ENCODE measurements at regions not wholly inside any gene's neighbourhood (a gene's known extent, or its start where the extent isn't known, plus 50 kb on each side); places are given as distances from the start of the nearest gene placed in this dataset.

- Histone ChIP-seq H3K4me2 (ENCODE audit: low read length, poor library complexity, severe bottlenecking) (no peak overlapping the region), H3K9ac (ENCODE audit: low read length) (peak overlapping the region; percentile 61), H2BK12ac (ENCODE audit: low read length in 2 of 2) (peak overlapping the region; percentile 86 to 98), H2BK5ac (ENCODE audit: low read depth, low read length, poor library complexity, severe bottlenecking) (no peak overlapping the region), H2AK5ac (ENCODE audit: low read length, severe bottlenecking) (no peak overlapping the region), H2AFZ (ENCODE audit: low read depth, low read length) (no peak overlapping the region), H3K4me3 (ENCODE audit: insufficient read depth in 1 of 2, low read depth in 1 of 2, low read length in 2 of 2) (no peak overlapping the region), H4K91ac (ENCODE audit: low read length) (peak overlapping the region; percentile 86), H3K79me1 (replicated peaks; ENCODE audit: low read length, poor library complexity, severe bottlenecking) (no peaks in the 10 kb centered on the region), H3K18ac (ENCODE audit: low read depth in 1 of 2, low read length in 2 of 2) (peak overlapping the region; percentile 4 to 5), H2BK15ac (ENCODE audit: low read depth, poor library complexity, severe bottlenecking) (peak overlapping the region; percentile 89), H4K8ac (ENCODE audit: low read length) (peak overlapping the region; percentile 93), H3K9me3 (ENCODE audit: control insufficient read depth, low read length) (no peaks in the 10 kb centered on the region), H3K27me3 (ENCODE audit: control insufficient read depth in 1 of 2, insufficient read depth in 1 of 2, low read length in 2 of 2) (no peaks in the 10 kb centered on the region), H3K36me3 (ENCODE audit: control insufficient read depth in 1 of 2, insufficient read depth in 2 of 2, low read depth in 1 of 2, low read length in 2 of 2) (no peaks in the 10 kb centered on the region), H2BK120ac (ENCODE audit: low read depth, low read length) (peak overlapping the region; percentile 66), H3K27ac (ENCODE audit: low read length, poor library complexity, severe bottlenecking) (no peak overlapping the region), H3K4me1 (ENCODE audit: control insufficient read depth, insufficient read depth, low read depth, low read length) (peaks cover 28% of the 10 kb centered on the region), H3K14ac (ENCODE audit: low read length in 2 of 2) (no peak overlapping the region), H3K23ac (ENCODE audit: low read length in 2 of 2) (peak overlapping the region in 1 of 2 experiments; percentile 28), H3K4ac (ENCODE audit: low read depth in 1 of 2, low read length in 2 of 2) (peak overlapping the region; percentile 63 to 82)
- DNase-seq: no peak
- 96% methylated on average over 5 of the region's 8 CpGs for WGBS
Observed at GRCh38 chr20:23143986-23144690, 58.0 kb upstream of the CD93 start.

- Histone ChIP-seq H2BK12ac (ENCODE audit: low read length in 2 of 2) (no peak overlapping the region), H3K23ac (ENCODE audit: low read length in 2 of 2) (no peak overlapping the region), H2AK5ac (ENCODE audit: low read length, severe bottlenecking) (no peak overlapping the region), H3K4me3 (ENCODE audit: insufficient read depth in 1 of 2, low read depth in 1 of 2, low read length in 2 of 2) (peak overlapping the region in 1 of 2 experiments; percentile 30), H3K79me1 (replicated peaks; ENCODE audit: low read length, poor library complexity, severe bottlenecking) (no peaks in the 10 kb centered on the region), H3K27me3 (ENCODE audit: control insufficient read depth in 1 of 2, insufficient read depth in 1 of 2, low read length in 2 of 2) (no peaks in the 10 kb centered on the region), H3K36me3 (ENCODE audit: control insufficient read depth in 1 of 2, insufficient read depth in 2 of 2, low read depth in 1 of 2, low read length in 2 of 2) (no peaks in the 10 kb centered on the region), H3K4ac (ENCODE audit: low read depth in 1 of 2, low read length in 2 of 2) (no peak overlapping the region), H2AFZ (ENCODE audit: low read depth, low read length) (no peak overlapping the region), H3K27ac (ENCODE audit: low read length, poor library complexity, severe bottlenecking) (peak overlapping the region; percentile 62), H2BK15ac (ENCODE audit: low read depth, poor library complexity, severe bottlenecking) (no peak overlapping the region), H3K9me3 (ENCODE audit: control insufficient read depth, low read length) (no peaks in the 10 kb centered on the region), H2BK120ac (ENCODE audit: low read depth, low read length) (peak overlapping the region; percentile 87), H3K4me2 (ENCODE audit: low read length, poor library complexity, severe bottlenecking) (no peak overlapping the region), H3K14ac (ENCODE audit: low read length in 2 of 2) (no peak overlapping the region), H3K9ac (ENCODE audit: low read length) (peak overlapping the region; percentile 75), H2BK5ac (ENCODE audit: low read depth, low read length, poor library complexity, severe bottlenecking) (no peak overlapping the region), H3K4me1 (ENCODE audit: control insufficient read depth, insufficient read depth, low read depth, low read length) (peaks cover 26% of the 10 kb centered on the region), H3K18ac (ENCODE audit: low read depth in 1 of 2, low read length in 2 of 2) (no peak overlapping the region), H4K91ac (ENCODE audit: low read length) (no peak overlapping the region), H4K8ac (ENCODE audit: low read length) (no peak overlapping the region)
- peak; percentile 92 for DNase-seq
- 2% methylated on average over 5 of the region's 5 CpGs for WGBS
Observed at GRCh38 chr20:23143098-23143497, 57.0 kb upstream of the CD93 start.

- H3K4me3 ChIP-seq (ENCODE audit: insufficient read depth in 1 of 2, low read depth in 1 of 2, low read length in 2 of 2): peak overlapping the region in 1 of 2 experiments; percentile 30
- H3K27ac ChIP-seq (ENCODE audit: low read length, poor library complexity, severe bottlenecking): peak overlapping the region; percentile 62
- H2BK120ac ChIP-seq (ENCODE audit: low read depth, low read length): peak overlapping the region; percentile 87
- peak overlapping the region; percentile 79 for H4K8ac ChIP-seq (ENCODE audit: low read length)
- H3K4me2 ChIP-seq (ENCODE audit: low read length, poor library complexity, severe bottlenecking): no peak overlapping the region
- peak overlapping the region in 1 of 2 experiments; percentile 88 for H3K14ac ChIP-seq (ENCODE audit: low read length in 2 of 2)
- H3K9me3 ChIP-seq (ENCODE audit: control insufficient read depth, low read length): no peaks in the 10 kb centered on the region
- DNase-seq: no peak
- no peaks in the 10 kb centered on the region for H3K27me3 ChIP-seq (ENCODE audit: control insufficient read depth in 1 of 2, insufficient read depth in 1 of 2, low read length in 2 of 2)
- H4K91ac ChIP-seq (ENCODE audit: low read length): peak overlapping the region; percentile 99
- peak overlapping the region; percentile 14 for H2AFZ ChIP-seq (ENCODE audit: low read depth, low read length)
- peaks cover 23% of the 10 kb centered on the region for H3K4me1 ChIP-seq (ENCODE audit: control insufficient read depth, insufficient read depth, low read depth, low read length)
- peak overlapping the region; percentile 83 to 98 for H2BK12ac ChIP-seq (ENCODE audit: low read length in 2 of 2)
- H3K79me1 ChIP-seq (replicated peaks; ENCODE audit: low read length, poor library complexity, severe bottlenecking): no peaks in the 10 kb centered on the region
- H3K23ac ChIP-seq (ENCODE audit: low read length in 2 of 2): no peak overlapping the region
- peak overlapping the region; percentile 41 to 80 for H3K18ac ChIP-seq (ENCODE audit: low read depth in 1 of 2, low read length in 2 of 2)
- 88% methylated on average over 14 of the region's 16 CpGs for WGBS
- H3K9ac ChIP-seq (ENCODE audit: low read length): peak overlapping the region; percentile 75
- H3K4ac ChIP-seq (ENCODE audit: low read depth in 1 of 2, low read length in 2 of 2): peak overlapping the region; percentile 35 to 99
- peak overlapping the region; percentile 82 for H2BK15ac ChIP-seq (ENCODE audit: low read depth, poor library complexity, severe bottlenecking)
- H3K36me3 ChIP-seq (ENCODE audit: control insufficient read depth in 1 of 2, insufficient read depth in 2 of 2, low read depth in 1 of 2, low read length in 2 of 2): no peaks in the 10 kb centered on the region
- peak overlapping the region; percentile 3 for H2AK5ac ChIP-seq (ENCODE audit: low read length, severe bottlenecking)
- no peak overlapping the region for H2BK5ac ChIP-seq (ENCODE audit: low read depth, low read length, poor library complexity, severe bottlenecking)
Observed at GRCh38 chr20:23142162-23143050, 56.3 kb upstream of the CD93 start.
